ENCODE measurements at regions not wholly inside any gene's neighbourhood (a gene's known extent, or its start where the extent isn't known, plus 50 kb on each side); places are given as distances from the start of the nearest gene placed in this dataset.

- Mint-ChIP-seq H3K36me3 (no peaks in the 10 kb centered on the region), H3K27ac (no peak overlapping the region), H3K4me1 (no peaks in the 10 kb centered on the region), H3K4me3 (no peak overlapping the region), H3K27me3 (no peaks in the 10 kb centered on the region), H3K9me3 (peaks cover 8% of the 10 kb centered on the region)
Observed at GRCh38 chr16:76766538-76766937, 424.5 kb upstream of the MON1B start.

GRCh38 chr16:76768316-76768715 lies 422.7 kb upstream of the MON1B start:
- Mint-ChIP-seq H3K4me3 (no peak overlapping the region), H3K36me3 (no peaks in the 10 kb centered on the region), H3K9me3 (peaks cover 8% of the 10 kb centered on the region), H3K4me1 (no peaks in the 10 kb centered on the region), H3K27ac (no peak overlapping the region), H3K27me3 (no peaks in the 10 kb centered on the region)

GRCh38 chr16:76768948-76769347 lies 422.0 kb upstream of the MON1B start:
- Mint-ChIP-seq H3K27ac (no peak overlapping the region), H3K9me3 (peaks cover 8% of the 10 kb centered on the region), H3K4me3 (no peak overlapping the region), H3K4me1 (no peaks in the 10 kb centered on the region), H3K36me3 (no peaks in the 10 kb centered on the region), H3K27me3 (no peaks in the 10 kb centered on the region)

GRCh38 chr16:76771216-76771615 lies 419.8 kb upstream of the MON1B start:
- H3K9me3 Mint-ChIP-seq, result no peaks in the 10 kb centered on the region
- no peak overlapping the region for H3K27ac Mint-ChIP-seq
- H3K36me3 Mint-ChIP-seq, result no peaks in the 10 kb centered on the region
- no peaks in the 10 kb centered on the region for H3K27me3 Mint-ChIP-seq
- no peak overlapping the region for H3K4me3 Mint-ChIP-seq
- H3K4me1 Mint-ChIP-seq, result no peaks in the 10 kb centered on the region

- no peaks in the 10 kb centered on the region for H3K27me3 Mint-ChIP-seq
- H3K4me3 Mint-ChIP-seq, result no peak overlapping the region
- H3K4me1 Mint-ChIP-seq, result no peaks in the 10 kb centered on the region
- no peak overlapping the region for H3K27ac Mint-ChIP-seq
- H3K36me3 Mint-ChIP-seq, result no peaks in the 10 kb centered on the region
- H3K9me3 Mint-ChIP-seq, result peaks cover 17% of the 10 kb centered on the region
Observed at GRCh38 chr16:76777721-76778465, 413.1 kb upstream of the MON1B start.

- no peaks in the 10 kb centered on the region for H3K36me3 Mint-ChIP-seq
- no peak overlapping the region for H3K4me3 Mint-ChIP-seq
- no peaks in the 10 kb centered on the region for H3K4me1 Mint-ChIP-seq
- no peaks in the 10 kb centered on the region for H3K27me3 Mint-ChIP-seq
- H3K9me3 Mint-ChIP-seq, result peaks cover 17% of the 10 kb centered on the region
- H3K27ac Mint-ChIP-seq, result no peak overlapping the region
Observed at GRCh38 chr16:76780556-76780955, 410.4 kb upstream of the MON1B start.

GRCh38 chr16:76784530-76784929 lies 406.5 kb upstream of the MON1B start:
- Mint-ChIP-seq H3K4me3 (no peak overlapping the region), H3K4me1 (no peaks in the 10 kb centered on the region), H3K9me3 (peaks cover 24% of the 10 kb centered on the region), H3K36me3 (no peaks in the 10 kb centered on the region), H3K27ac (no peak overlapping the region), H3K27me3 (no peaks in the 10 kb centered on the region)

- Mint-ChIP-seq H3K36me3 (no peaks in the 10 kb centered on the region), H3K27ac (no peak overlapping the region), H3K9me3 (peaks cover 7% of the 10 kb centered on the region), H3K27me3 (no peaks in the 10 kb centered on the region), H3K4me1 (no peaks in the 10 kb centered on the region), H3K4me3 (no peak overlapping the region)
Observed at GRCh38 chr16:76787394-76787793, 403.6 kb upstream of the MON1B start.

- Mint-ChIP-seq H3K4me1 (no peaks in the 10 kb centered on the region), H3K27ac (no peak overlapping the region), H3K9me3 (peaks cover 7% of the 10 kb centered on the region), H3K36me3 (no peaks in the 10 kb centered on the region), H3K4me3 (no peak overlapping the region), H3K27me3 (no peaks in the 10 kb centered on the region)
Observed at GRCh38 chr16:76791151-76791550, 399.8 kb upstream of the MON1B start.

GRCh38 chr16:76796416-76796815 lies 394.6 kb upstream of the MON1B start:
- no peaks in the 10 kb centered on the region for H3K9me3 Mint-ChIP-seq
- H3K4me1 Mint-ChIP-seq, result no peaks in the 10 kb centered on the region
- H3K27me3 Mint-ChIP-seq, result no peaks in the 10 kb centered on the region
- H3K27ac Mint-ChIP-seq, result no peak overlapping the region
- H3K4me3 Mint-ChIP-seq, result no peak overlapping the region
- H3K36me3 Mint-ChIP-seq, result no peaks in the 10 kb centered on the region

GRCh38 chr16:76796978-76797377 lies 394.0 kb upstream of the MON1B start:
- H3K36me3 Mint-ChIP-seq, result no peaks in the 10 kb centered on the region
- no peak overlapping the region for H3K4me3 Mint-ChIP-seq
- H3K4me1 Mint-ChIP-seq, result no peaks in the 10 kb centered on the region
- H3K9me3 Mint-ChIP-seq, result no peaks in the 10 kb centered on the region
- H3K27me3 Mint-ChIP-seq, result no peaks in the 10 kb centered on the region
- no peak overlapping the region for H3K27ac Mint-ChIP-seq

GRCh38 chr16:76797457-76797856 lies 393.5 kb upstream of the MON1B start:
- Mint-ChIP-seq H3K9me3 (no peaks in the 10 kb centered on the region), H3K4me1 (no peaks in the 10 kb centered on the region), H3K27ac (no peak overlapping the region), H3K36me3 (no peaks in the 10 kb centered on the region), H3K4me3 (no peak overlapping the region), H3K27me3 (no peaks in the 10 kb centered on the region)

GRCh38 chr16:76800196-76800595 lies 390.8 kb upstream of the MON1B start:
- no peaks in the 10 kb centered on the region for H3K36me3 Mint-ChIP-seq
- no peaks in the 10 kb centered on the region for H3K4me1 Mint-ChIP-seq
- H3K27me3 Mint-ChIP-seq, result no peaks in the 10 kb centered on the region

GRCh38 chr16:76801357-76801756 lies 389.6 kb upstream of the MON1B start:
- Mint-ChIP-seq H3K4me3 (no peak overlapping the region), H3K4me1 (no peaks in the 10 kb centered on the region), H3K27me3 (no peaks in the 10 kb centered on the region), H3K36me3 (no peaks in the 10 kb centered on the region), H3K9me3 (no peaks in the 10 kb centered on the region), H3K27ac (no peak overlapping the region)

More at GRCh38 chr16:76800196-76800595, 390.8 kb upstream of the MON1B start:
- H3K27ac Mint-ChIP-seq, result no peak overlapping the region
- no peak overlapping the region for H3K4me3 Mint-ChIP-seq
- no peaks in the 10 kb centered on the region for H3K9me3 Mint-ChIP-seq

GRCh38 chr16:76816475-76816874 lies 374.5 kb upstream of the MON1B start:
- H3K27ac Mint-ChIP-seq, result no peak overlapping the region
- no peaks in the 10 kb centered on the region for H3K4me1 Mint-ChIP-seq
- H3K36me3 Mint-ChIP-seq, result no peaks in the 10 kb centered on the region
- H3K27me3 Mint-ChIP-seq, result no peaks in the 10 kb centered on the region
- peaks cover 6% of the 10 kb centered on the region for H3K9me3 Mint-ChIP-seq
- no peak overlapping the region for H3K4me3 Mint-ChIP-seq

GRCh38 chr16:76818606-76819181 lies 372.3 kb upstream of the MON1B start:
- no peak overlapping the region for H3K4me3 Mint-ChIP-seq
- peak overlapping the region; percentile 3 for H3K27ac Mint-ChIP-seq

More at GRCh38 chr16:76818606-76819181, 372.3 kb upstream of the MON1B start:
- Mint-ChIP-seq H3K27me3 (no peaks in the 10 kb centered on the region), H3K9me3 (peaks cover 9% of the 10 kb centered on the region), H3K36me3 (no peaks in the 10 kb centered on the region), H3K4me1 (no peaks in the 10 kb centered on the region)
